GM18519 (cell line): ENCODE measurements at regions not wholly inside any gene's neighbourhood (a gene's known extent, or its start where the extent isn't known, plus 50 kb on each side); places are given as distances from the start of the nearest gene placed in this dataset.
"Not testable (repeated sequence)": the region's sequence is repeated elsewhere in the genome, so short reads cannot be mapped to it uniquely, and the experiment has no call there.

ENCODE experiments used
- ATAC-seq: cut with Tn5 transposase; IDR thresholded peaks from one replicate; pipeline ENCODE4 v1.9.1; 2021; ENCODE audit warnings: mild to moderate bottlenecking, moderate library complexity; ENCODE audit not compliant: unreplicated experiment, low FRiP score

GRCh38 chr2:128665113-128665512 is 346.4 kb upstream of the HS6ST1 start:
- ATAC-seq, result no peak

- no peak for ATAC-seq
Measured at GRCh38 chr2:128666596-128666995, 347.9 kb upstream of the HS6ST1 start.

- ATAC-seq, result no peak
Measured at GRCh38 chr2:128667391-128667790, 348.7 kb upstream of the HS6ST1 start.

- ATAC-seq, result no peak
Measured at GRCh38 chr2:128668946-128669345, 350.3 kb upstream of the HS6ST1 start.

- ATAC-seq, result no peak
Measured at GRCh38 chr2:128670066-128670465, 351.4 kb upstream of the HS6ST1 start.

- not testable (repeated sequence) for ATAC-seq
Measured at GRCh38 chr2:128671981-128672757, 353.5 kb upstream of the HS6ST1 start.

GRCh38 chr2:128679680-128680079 is 361.0 kb upstream of the HS6ST1 start:
- ATAC-seq, result not testable (repeated sequence)

- ATAC-seq, result no peak
Measured at GRCh38 chr2:128681507-128681906, 362.8 kb upstream of the HS6ST1 start.

- ATAC-seq, result no peak
Measured at GRCh38 chr2:128682266-128682665, 363.6 kb upstream of the HS6ST1 start.

- ATAC-seq, result no peak
Measured at GRCh38 chr2:128682729-128683284, 364.1 kb upstream of the HS6ST1 start.

GRCh38 chr2:128684523-128684922 is 365.9 kb upstream of the HS6ST1 start:
- ATAC-seq, result no peak

- ATAC-seq, result no peak
Measured at GRCh38 chr2:128685841-128686496, 367.3 kb upstream of the HS6ST1 start.

- no peak for ATAC-seq
Measured at GRCh38 chr2:128686497-128686859, 367.8 kb upstream of the HS6ST1 start.

GRCh38 chr2:128686881-128687555 is 368.4 kb upstream of the HS6ST1 start:
- no peak for ATAC-seq

GRCh38 chr2:128687565-128687964 is 368.9 kb upstream of the HS6ST1 start:
- no peak for ATAC-seq

- ATAC-seq, result no peak
Measured at GRCh38 chr2:128689971-128690370, 371.3 kb upstream of the HS6ST1 start.

GRCh38 chr2:128690431-128690830 is 371.8 kb upstream of the HS6ST1 start:
- no peak for ATAC-seq

GRCh38 chr2:128690869-128691268 is 372.2 kb upstream of the HS6ST1 start:
- ATAC-seq, result no peak

GRCh38 chr2:128691526-128691925 is 372.9 kb upstream of the HS6ST1 start:
- ATAC-seq, result no peak

- ATAC-seq, result no peak
Measured at GRCh38 chr2:128692895-128693742, 374.5 kb upstream of the HS6ST1 start.

GRCh38 chr2:128693743-128694029 is 375.0 kb upstream of the HS6ST1 start:
- ATAC-seq, result no peak
